GM12878 (cell line): ENCODE measurements at regions not wholly inside any gene's neighbourhood (a gene's known extent, or its start where the extent isn't known, plus 50 kb on each side); places are given as distances from the start of the nearest gene placed in this dataset.

Experiments used
- EP300 ChIP-seq, 2 experiments: fragments of 150-350 bp in 1 of 2; IDR thresholded peaks; 2 replicates each; pipeline ENCODE4 v1.6.1; 2011 to 2012; ENCODE audit warnings: low read depth in 2 of 2, low read length in 2 of 2, borderline replicate concordance in 1 of 2, improper control_type of control experiment in 1 of 2, inconsistent platforms in 1 of 2; ENCODE audit not compliant: control insufficient read depth in 1 of 2
- JUND ChIP-seq: IDR thresholded peaks from 2 replicates; pipeline ENCODE4 v1.6.1; 2012; ENCODE audit warnings: low read depth, mild to moderate bottlenecking, low read length, improper control_type of control experiment, moderate library complexity
- SIN3A ChIP-seq: IDR thresholded peaks from 2 replicates; pipeline ENCODE4 v1.6.1; 2012; ENCODE audit warnings: low read depth, low read length, improper control_type of control experiment
- SMC3 ChIP-seq: IDR thresholded peaks from 2 replicates; pipeline ENCODE4 v1.6.1; 2011; ENCODE audit warnings: low read length, improper control_type of control experiment, borderline replicate concordance
- TF ChIP-seq, protein P1 (sequence below), 3 experiments: IDR thresholded peaks in 2 of 3; conservative IDR thresholded peaks in 1 of 3; 2 replicates each; pipeline ENCODE4 v1.5.1; 2011; ENCODE audit warnings: low read depth in 3 of 3, low read length in 3 of 3, mild to moderate bottlenecking in 3 of 3, control low read depth in 2 of 3, moderate library complexity in 2 of 3, inconsistent platforms in 1 of 3, mixed read lengths in 1 of 3; ENCODE audit not compliant: control insufficient read depth in 2 of 3, insufficient read depth in 1 of 3; ENCODE audit errors: extremely low read depth in 1 of 3
- TF ChIP-seq, protein P2 (sequence below): fragments of 450-650 bp; IDR thresholded peaks from 2 replicates; pipeline ENCODE4 v1.6.1; 2016; ENCODE audit warnings: mild to moderate bottlenecking

DNA sequence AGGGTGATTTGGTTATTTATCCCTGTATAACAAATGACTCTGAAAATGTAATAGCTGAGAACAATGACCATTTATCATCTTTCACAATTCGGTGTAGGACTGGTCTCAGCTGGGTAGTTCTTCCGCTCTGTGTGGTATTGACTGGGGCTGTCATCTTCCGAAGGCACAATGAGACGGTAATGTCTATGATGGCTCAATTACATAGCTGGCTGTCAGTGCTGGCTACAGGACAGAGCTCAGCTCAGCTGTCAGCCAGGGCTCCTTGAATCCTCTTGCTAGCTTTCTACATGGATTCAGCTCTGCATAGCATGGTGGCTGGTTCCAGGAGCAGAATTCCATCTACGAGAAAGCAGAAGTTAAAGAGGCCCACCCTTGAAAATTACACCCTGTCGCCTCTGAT lies 483.8 kb downstream of the TDRD15 start:
- TF ChIP-seq JUND (no peak), SMC3 (no peak), EP300 (IDR thresholded peaks at IDR 0.05; ENCODE audit: borderline replicate concordance in 1 of 2, control insufficient read depth in 1 of 2, low read depth in 2 of 2, low read length in 2 of 2) (no peak), SIN3A (no peak)
- TF ChIP-seq, protein P1, sequence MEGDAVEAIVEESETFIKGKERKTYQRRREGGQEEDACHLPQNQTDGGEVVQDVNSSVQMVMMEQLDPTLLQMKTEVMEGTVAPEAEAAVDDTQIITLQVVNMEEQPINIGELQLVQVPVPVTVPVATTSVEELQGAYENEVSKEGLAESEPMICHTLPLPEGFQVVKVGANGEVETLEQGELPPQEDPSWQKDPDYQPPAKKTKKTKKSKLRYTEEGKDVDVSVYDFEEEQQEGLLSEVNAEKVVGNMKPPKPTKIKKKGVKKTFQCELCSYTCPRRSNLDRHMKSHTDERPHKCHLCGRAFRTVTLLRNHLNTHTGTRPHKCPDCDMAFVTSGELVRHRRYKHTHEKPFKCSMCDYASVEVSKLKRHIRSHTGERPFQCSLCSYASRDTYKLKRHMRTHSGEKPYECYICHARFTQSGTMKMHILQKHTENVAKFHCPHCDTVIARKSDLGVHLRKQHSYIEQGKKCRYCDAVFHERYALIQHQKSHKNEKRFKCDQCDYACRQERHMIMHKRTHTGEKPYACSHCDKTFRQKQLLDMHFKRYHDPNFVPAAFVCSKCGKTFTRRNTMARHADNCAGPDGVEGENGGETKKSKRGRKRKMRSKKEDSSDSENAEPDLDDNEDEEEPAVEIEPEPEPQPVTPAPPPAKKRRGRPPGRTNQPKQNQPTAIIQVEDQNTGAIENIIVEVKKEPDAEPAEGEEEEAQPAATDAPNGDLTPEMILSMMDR (IDR thresholded peaks at IDR 0.05 in 2 of 3, conservative IDR thresholded peaks at IDR 0.05 in 1 of 3; ENCODE audit: control insufficient read depth in 2 of 3, extremely low read depth in 1 of 3, insufficient read depth in 1 of 3, low read depth in 3 of 3, low read length in 3 of 3): no peak
- TF ChIP-seq, protein P2, sequence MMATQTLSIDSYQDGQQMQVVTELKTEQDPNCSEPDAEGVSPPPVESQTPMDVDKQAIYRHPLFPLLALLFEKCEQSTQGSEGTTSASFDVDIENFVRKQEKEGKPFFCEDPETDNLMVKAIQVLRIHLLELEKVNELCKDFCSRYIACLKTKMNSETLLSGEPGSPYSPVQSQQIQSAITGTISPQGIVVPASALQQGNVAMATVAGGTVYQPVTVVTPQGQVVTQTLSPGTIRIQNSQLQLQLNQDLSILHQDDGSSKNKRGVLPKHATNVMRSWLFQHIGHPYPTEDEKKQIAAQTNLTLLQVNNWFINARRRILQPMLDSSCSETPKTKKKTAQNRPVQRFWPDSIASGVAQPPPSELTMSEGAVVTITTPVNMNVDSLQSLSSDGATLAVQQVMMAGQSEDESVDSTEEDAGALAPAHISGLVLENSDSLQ: no peak
